PC-9 (cell line): ENCODE measurements at regions not wholly inside any gene's neighbourhood (a gene's known extent, or its start where the extent isn't known, plus 50 kb on each side); places are given as distances from the start of the nearest gene placed in this dataset.

ENCODE experiments used
- BruUV-seq: library from RNA; stranded (reverse); fragments of 400-500 nt; replicated peaks from 2 replicates; lab custom pipeline; 2021; lab: Mats Ljungman, UMichigan
- CTCF ChIA-PET: fragments of 300-600 bp; sonication (Branson Sonifier 250); formaldehyde crosslinking; loops from one replicate; lab custom pipeline; 2022; ENCODE audit warnings: antibody characterized with exemption; lab: Charles Lee
- POLR2A ChIA-PET: fragments of 300-600 bp; sonication (Branson Sonifier 250); formaldehyde crosslinking; loops from one replicate; lab custom pipeline; 2022; ENCODE audit warnings: antibody characterized with exemption; ENCODE audit not compliant: unreplicated experiment; lab: Charles Lee
- DNase-seq, 2 experiments: peaks; one replicate each; pipeline versions ENCODE4 v3.0.0 to v3.0.0-alpha.2; 2015 to 2022; ENCODE audit warnings: mixed read lengths in 1 of 2
- H2AFZ ChIP-seq: fragments of 200-600 bp; sonication (generic); 2 replicates; pipeline ENCODE4 v1.8.1; 2017; ENCODE audit warnings: antibody characterized with exemption
- H3F3A ChIP-seq: fragments of 200-600 bp; sonication (generic); 2 replicates; pipeline ENCODE4 v1.8.1; 2017; ENCODE audit warnings: antibody characterized with exemption, mild to moderate bottlenecking, low read depth; ENCODE audit not compliant: insufficient read depth
- H3K27ac ChIP-seq: fragments of 200-600 bp; sonication (generic); 2 replicates; pipeline ENCODE4 v1.6.1; 2016; ENCODE audit warnings: mixed run types
- H3K27me3 ChIP-seq: fragments of 200-600 bp; sonication (generic); 2 replicates; pipeline ENCODE4 v1.6.1; 2016; ENCODE audit warnings: low read depth, mixed run types; ENCODE audit not compliant: insufficient read depth
- H3K36me3 ChIP-seq: fragments of 200-600 bp; sonication (generic); 2 replicates; pipeline ENCODE4 v1.6.1; 2016; ENCODE audit warnings: low read depth, mixed run types
- H3K4me1 ChIP-seq: fragments of 200-600 bp; sonication (generic); replicated peaks from 2 replicates; pipeline ENCODE4 v1.6.1; 2016; ENCODE audit warnings: mixed run types; ENCODE audit not compliant: insufficient read depth
- H3K4me2 ChIP-seq: fragments of 200-600 bp; sonication (generic); 2 replicates; pipeline ENCODE4 v1.6.1; 2017; ENCODE audit warnings: mixed run types
- H3K4me3 ChIP-seq: fragments of 200-600 bp; sonication (generic); 2 replicates; pipeline ENCODE4 v1.6.1; 2016; ENCODE audit warnings: mixed run types
- H3K79me2 ChIP-seq: fragments of 200-600 bp; sonication (generic); 2 replicates; pipeline ENCODE4 v1.6.1; 2017; ENCODE audit warnings: low read depth, mixed run types
- H3K9me2 ChIP-seq: fragments of 200-600 bp; sonication (generic); 2 replicates; pipeline ENCODE4 v1.8.1; 2017; ENCODE audit warnings: mild to moderate bottlenecking; ENCODE audit not compliant: insufficient read depth
- H3K9me3 ChIP-seq: fragments of 200-600 bp; sonication (generic); 2 replicates; pipeline ENCODE4 v1.8.1; 2016; ENCODE audit warnings: low read depth; ENCODE audit not compliant: insufficient read depth
- H4K20me1 ChIP-seq: fragments of 200-600 bp; sonication (generic); 2 replicates; pipeline ENCODE4 v1.8.1; 2017; ENCODE audit not compliant: insufficient read depth
- EZH2 ChIP-seq: fragments of 200-600 bp; sonication (generic); IDR thresholded peaks from 2 replicates; pipeline ENCODE4 v1.8.0; 2017; ENCODE audit warnings: antibody characterized with exemption, low read depth
- intact Hi-C: fragments of 100-400 bp; cut with micrococcal nuclease; formaldehyde crosslinking; loops from one replicate; pipeline ENCODE4 v1.10.0; 2022; ENCODE audit not compliant: unreplicated experiment
- TF ChIP-seq, protein P1 (sequence below): fragments of 200-600 bp; sonication (generic); conservative IDR thresholded peaks from 2 replicates; pipeline ENCODE4 v1.6.1; 2017; ENCODE audit warnings: mixed run types, antibody characterized with exemption, mild to moderate bottlenecking, moderate library complexity

DNA sequence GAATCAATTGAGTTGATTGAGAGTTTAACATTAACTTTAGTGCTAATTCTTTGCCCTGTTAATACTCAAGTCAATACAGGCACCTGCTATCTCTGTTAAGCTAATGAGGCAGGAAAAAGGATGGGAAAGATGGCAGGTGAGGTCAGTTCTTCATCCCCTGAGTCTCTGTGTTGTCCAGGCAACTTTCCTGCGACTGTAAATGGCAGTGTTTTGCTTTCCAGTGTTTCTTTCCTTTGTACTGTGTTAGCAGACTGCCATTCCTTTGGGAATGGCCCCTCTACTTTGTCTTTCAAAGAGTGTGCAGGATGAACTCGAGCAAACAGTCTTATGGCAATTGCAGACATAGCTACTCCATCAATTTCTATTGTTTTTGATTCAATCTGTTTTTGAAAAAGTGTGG is 202.2 kb upstream of the VLDLR start:
- no peaks in the 10 kb centered on the region for H3K9me2 ChIP-seq
- H3K36me3 ChIP-seq, result no peaks in the 10 kb centered on the region
- H2AFZ ChIP-seq, result no peak overlapping the region
- H3K4me3 ChIP-seq, result no peak overlapping the region
- TF ChIP-seq, protein P1, sequence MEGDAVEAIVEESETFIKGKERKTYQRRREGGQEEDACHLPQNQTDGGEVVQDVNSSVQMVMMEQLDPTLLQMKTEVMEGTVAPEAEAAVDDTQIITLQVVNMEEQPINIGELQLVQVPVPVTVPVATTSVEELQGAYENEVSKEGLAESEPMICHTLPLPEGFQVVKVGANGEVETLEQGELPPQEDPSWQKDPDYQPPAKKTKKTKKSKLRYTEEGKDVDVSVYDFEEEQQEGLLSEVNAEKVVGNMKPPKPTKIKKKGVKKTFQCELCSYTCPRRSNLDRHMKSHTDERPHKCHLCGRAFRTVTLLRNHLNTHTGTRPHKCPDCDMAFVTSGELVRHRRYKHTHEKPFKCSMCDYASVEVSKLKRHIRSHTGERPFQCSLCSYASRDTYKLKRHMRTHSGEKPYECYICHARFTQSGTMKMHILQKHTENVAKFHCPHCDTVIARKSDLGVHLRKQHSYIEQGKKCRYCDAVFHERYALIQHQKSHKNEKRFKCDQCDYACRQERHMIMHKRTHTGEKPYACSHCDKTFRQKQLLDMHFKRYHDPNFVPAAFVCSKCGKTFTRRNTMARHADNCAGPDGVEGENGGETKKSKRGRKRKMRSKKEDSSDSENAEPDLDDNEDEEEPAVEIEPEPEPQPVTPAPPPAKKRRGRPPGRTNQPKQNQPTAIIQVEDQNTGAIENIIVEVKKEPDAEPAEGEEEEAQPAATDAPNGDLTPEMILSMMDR, result no peak
- no peak for TF ChIP-seq EZH2
- no peak overlapping the region for H3K4me2 ChIP-seq
- intact Hi-C loops, result no loop called here
- ChIA-PET POLR2A (no interaction called here), CTCF (no interaction called here)
- no peaks in the 10 kb centered on the region for H3K4me1 ChIP-seq
- no peak overlapping the region for H3K27ac ChIP-seq
- no peaks in the 10 kb centered on the region for H3K27me3 ChIP-seq
- no peaks in the 10 kb centered on the region for H3K9me3 ChIP-seq
- BruUV-seq, result no TSS peak
- H3F3A ChIP-seq, result no peaks in the 10 kb centered on the region
- no peaks in the 10 kb centered on the region for H3K79me2 ChIP-seq
- no peaks in the 10 kb centered on the region for H4K20me1 ChIP-seq
- DNase-seq, result no peak

DNA sequence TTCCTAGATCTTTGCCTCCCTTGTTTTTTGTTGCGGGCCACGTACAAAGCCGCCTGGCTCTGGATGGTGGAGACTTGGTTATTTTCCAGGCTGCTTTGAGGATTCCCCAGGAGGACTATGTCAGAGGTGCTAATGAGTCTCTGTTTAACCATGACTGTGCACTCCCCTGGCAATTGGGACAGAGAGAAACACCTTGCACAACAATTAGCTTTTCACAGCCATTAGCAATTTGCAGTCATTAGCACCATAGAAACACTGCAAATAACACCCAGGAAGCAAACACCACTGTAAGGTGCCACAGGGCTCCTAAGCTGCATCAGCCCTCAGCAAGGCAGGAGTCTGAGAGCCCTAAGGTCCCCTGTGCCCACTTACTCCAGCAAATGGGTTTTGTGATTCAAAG is 201.0 kb upstream of the VLDLR start:
- POLR2A ChIA-PET, result no interaction called here
- Histone ChIP-seq H3K9me2 (no peaks in the 10 kb centered on the region), H3F3A (no peaks in the 10 kb centered on the region), H3K9me3 (no peaks in the 10 kb centered on the region), H3K4me3 (no peak overlapping the region), H3K36me3 (no peaks in the 10 kb centered on the region), H2AFZ (no peak overlapping the region), H3K79me2 (no peaks in the 10 kb centered on the region), H4K20me1 (no peaks in the 10 kb centered on the region), H3K27me3 (no peaks in the 10 kb centered on the region), H3K4me2 (no peak overlapping the region), H3K4me1 (no peaks in the 10 kb centered on the region), H3K27ac (no peak overlapping the region)
- BruUV-seq, result no TSS peak
- DNase-seq, result no peak
- TF ChIP-seq, protein P1, result no peak
- no peak for TF ChIP-seq EZH2
- intact Hi-C loops, result no loop called here
- CTCF ChIA-PET, result no interaction called here

DNA sequence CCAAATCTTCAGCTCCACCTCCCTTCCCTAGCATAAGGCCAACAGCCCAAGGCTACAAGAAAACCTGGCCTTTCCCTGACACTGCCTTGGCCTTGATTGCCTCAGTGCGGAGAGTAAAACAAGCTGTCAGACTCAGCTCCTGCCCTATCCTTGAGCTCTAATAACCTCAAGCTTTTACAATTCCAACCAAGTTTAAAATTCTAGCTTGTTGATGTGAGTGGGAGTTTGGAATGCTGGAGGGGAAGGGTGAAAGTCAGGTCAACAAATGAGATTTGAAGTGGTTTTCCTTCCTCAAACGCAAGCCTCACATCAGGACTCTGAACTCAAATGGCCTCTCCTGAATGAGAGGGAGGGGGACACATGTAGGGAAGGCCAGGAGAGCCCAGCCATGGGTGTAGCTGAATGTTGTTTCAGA is 197.0 kb upstream of the VLDLR start:
- DNase-seq, result no peak
- H3K4me1 ChIP-seq, result no peaks in the 10 kb centered on the region
- no peaks in the 10 kb centered on the region for H3F3A ChIP-seq
- BruUV-seq, result no TSS peak
- H3K9me2 ChIP-seq, result no peaks in the 10 kb centered on the region
- H4K20me1 ChIP-seq, result no peaks in the 10 kb centered on the region
- no peaks in the 10 kb centered on the region for H3K36me3 ChIP-seq
- H3K79me2 ChIP-seq, result no peaks in the 10 kb centered on the region
- no peak overlapping the region for H3K4me3 ChIP-seq
- H3K27ac ChIP-seq, result no peak overlapping the region
- CTCF ChIA-PET, result no interaction called here
- H3K4me2 ChIP-seq, result no peak overlapping the region
- H3K9me3 ChIP-seq, result no peaks in the 10 kb centered on the region
- POLR2A ChIA-PET, result no interaction called here
- H2AFZ ChIP-seq, result no peak overlapping the region
- intact Hi-C loops, result no loop called here
- TF ChIP-seq, protein P1, result no peak
- no peak for TF ChIP-seq EZH2
- H3K27me3 ChIP-seq, result no peaks in the 10 kb centered on the region
